GM12878 (cell line): ENCODE measurements at regions not wholly inside any gene's neighbourhood (a gene's known extent, or its start where the extent isn't known, plus 50 kb on each side); places are given as distances from the start of the nearest gene placed in this dataset.

Source experiments
- ATAC-seq: fragments of 200-7000 bp; cut with Tn5 transposase; 3 replicates; pipeline ENCODE4 v1.9.1; 2020; ENCODE audit warnings: mild to moderate bottlenecking, moderate library complexity
- BruUV-seq: library from RNA; stranded (reverse); fragments of 400-500 nt; replicated peaks from 2 replicates; lab custom pipeline; 2021; lab: Mats Ljungman, UMichigan
- CTCF ChIA-PET: fragments of 300-600 bp; sonication (Branson Sonifier 250); formaldehyde crosslinking; extraction: SDS; loops from one replicate; lab custom pipeline; 2021; ENCODE audit warnings: inconsistent platforms; lab: Yijun Ruan, JAX
- POLR2A ChIA-PET: fragments of 350-600 bp; formaldehyde crosslinking; extraction: SDS; loops from one replicate; lab custom pipeline; 2021; ENCODE audit warnings: inconsistent platforms; lab: Charles Lee
- RAD21 ChIA-PET: fragments of 300-600 bp; sonication (Branson Sonifier 250); formaldehyde crosslinking; loops from one replicate; lab custom pipeline; 2023; ENCODE audit warnings: antibody characterized with exemption; ENCODE audit not compliant: unreplicated experiment; lab: Charles Lee
- SMC1A ChIA-PET: fragments of 300-600 bp; sonication (Branson Sonifier 250); formaldehyde crosslinking; loops from one replicate; lab custom pipeline; 2023; ENCODE audit not compliant: unreplicated experiment, uncharacterized antibody; lab: Charles Lee
- DNase-seq: peaks from one replicate; pipeline ENCODE4 v3.0.0-alpha.2; 2011; ENCODE audit warnings: low read depth, low spot score
- FAIRE-seq: peaks from 3 replicates; lab custom pipeline; 2011; peaks lifted over from hg19 to GRCh38; lab: Jason Lieb, UNC
- H2AFZ ChIP-seq: 2 replicates; pipeline ENCODE4 v1.6.0; 2011; ENCODE audit warnings: low read depth, low read length, control low read depth; ENCODE audit not compliant: control insufficient read depth
- H3K27ac ChIP-seq: 2 replicates; pipeline ENCODE4 v1.5.1; 2011; ENCODE audit warnings: control low read depth; ENCODE audit not compliant: control insufficient read depth, insufficient read depth
- H3K27me3 ChIP-seq, 2 experiments: replicated peaks in 1 of 2; 2 replicates each; pipeline versions ENCODE4 v1.6.0 to v1.6.1; 2011; ENCODE audit warnings: low read length in 1 of 2; ENCODE audit not compliant: control insufficient read depth in 2 of 2, insufficient read depth in 2 of 2
- H3K36me3 ChIP-seq, 2 experiments: 2 replicates each; pipeline ENCODE4 v1.5.1; 2011; ENCODE audit warnings: low read length in 1 of 2; ENCODE audit not compliant: control insufficient read depth in 2 of 2, insufficient read depth in 2 of 2
- H3K4me1 ChIP-seq: 2 replicates; pipeline ENCODE4 v1.6.1; 2011; ENCODE audit warnings: mild to moderate bottlenecking, low read length, moderate library complexity, mixed read lengths; ENCODE audit not compliant: control insufficient read depth, insufficient read depth
- H3K4me2 ChIP-seq: 2 replicates; pipeline ENCODE4 v1.6.0; 2011; ENCODE audit warnings: control low read depth; ENCODE audit not compliant: control insufficient read depth, insufficient read depth
- H3K4me3 ChIP-seq: fragments of 200-600 bp; sonication (generic); 2 replicates; pipeline ENCODE4 v1.5.1; 2016
- H3K79me2 ChIP-seq: 2 replicates; pipeline ENCODE4 v1.6.0; 2011; ENCODE audit warnings: low read length; ENCODE audit not compliant: control insufficient read depth, insufficient read depth
- H3K9ac ChIP-seq: 2 replicates; pipeline ENCODE4 v1.8.0; 2011; ENCODE audit warnings: low read length, control low read depth, mixed read lengths; ENCODE audit not compliant: control insufficient read depth, insufficient read depth
- H3K9me3 ChIP-seq: replicated peaks from 3 replicates; pipeline ENCODE4 v1.5.1; 2011; ENCODE audit warnings: mild to moderate bottlenecking, low read length; ENCODE audit not compliant: control insufficient read depth, insufficient read depth
- H4K20me1 ChIP-seq: 2 replicates; pipeline ENCODE4 v1.6.0; 2011; ENCODE audit not compliant: control insufficient read depth, insufficient read depth
- ATF2 ChIP-seq: IDR thresholded peaks from 2 replicates; pipeline ENCODE4 v1.6.1; 2012; ENCODE audit warnings: low read length, inconsistent platforms
- BRCA1 ChIP-seq: IDR thresholded peaks from 2 replicates; pipeline ENCODE4 v1.6.1; 2011; ENCODE audit warnings: low read depth, low read length, improper control_type of control experiment
- CHD4 ChIP-seq: fragments of 200-600 bp; sonication (generic); IDR thresholded peaks from 2 replicates; pipeline ENCODE4 v1.6.1; 2016; ENCODE audit warnings: mild to moderate bottlenecking
- E2F4 ChIP-seq: IDR thresholded peaks from 2 replicates; pipeline ENCODE4 v1.6.1; 2012; ENCODE audit warnings: low read depth, low read length, improper control_type of control experiment
- EGR1 ChIP-seq, 2 experiments: IDR thresholded peaks; 1 replicate in 1 of 2; 2 replicates in 1 of 2; pipeline ENCODE4 v1.6.1; 2011 to 2012; ENCODE audit warnings: low read depth in 2 of 2, low read length in 2 of 2, borderline replicate concordance in 1 of 2, mild to moderate bottlenecking in 1 of 2, moderate library complexity in 1 of 2
- FOXM1 ChIP-seq: IDR thresholded peaks from 2 replicates; pipeline ENCODE4 v1.6.1; 2012; ENCODE audit warnings: low read depth, mild to moderate bottlenecking, inconsistent platforms, low read length, moderate library complexity
- HDAC2 ChIP-seq: fragments of 200-600 bp; sonication (generic); IDR thresholded peaks from 2 replicates; pipeline ENCODE4 v1.6.1; 2017
- KAT2A ChIP-seq: conservative IDR thresholded peaks from 2 replicates; pipeline ENCODE4 v1.6.1; 2011; ENCODE audit warnings: low read depth, low read length; ENCODE audit not compliant: control insufficient read depth
- KDM1A ChIP-seq: fragments of 200-600 bp; sonication (generic); IDR thresholded peaks from 2 replicates; pipeline ENCODE4 v1.6.1; 2016; ENCODE audit warnings: borderline replicate concordance
- MAX ChIP-seq: IDR thresholded peaks from 2 replicates; pipeline ENCODE4 v1.6.1; 2012; ENCODE audit warnings: low read depth, low read length, improper control_type of control experiment
- MTA3 ChIP-seq: IDR thresholded peaks from 2 replicates; pipeline ENCODE4 v1.6.1; 2012; ENCODE audit warnings: low read length, inconsistent platforms, borderline replicate concordance
- NRF1 ChIP-seq: conservative IDR thresholded peaks from 2 replicates; pipeline ENCODE4 v1.6.1; 2011; ENCODE audit warnings: mild to moderate bottlenecking, low read depth, low read length, improper control_type of control experiment
- PAX8 ChIP-seq: fragments of 450-650 bp; IDR thresholded peaks from 2 replicates; pipeline ENCODE4 v1.6.1; 2017; ENCODE audit warnings: mild to moderate bottlenecking, moderate library complexity
- RAD51 ChIP-seq: fragments of 450-650 bp; IDR thresholded peaks from 2 replicates; pipeline ENCODE4 v1.6.1; 2016; ENCODE audit warnings: moderate library complexity, mild to moderate bottlenecking, inconsistent platforms
- RUNX3 ChIP-seq: IDR thresholded peaks from 2 replicates; pipeline ENCODE4 v1.6.1; 2012; ENCODE audit warnings: low read length, inconsistent platforms
- SKIL ChIP-seq: fragments of 450-650 bp; IDR thresholded peaks from 2 replicates; pipeline ENCODE4 v1.6.1; 2017; ENCODE audit warnings: mild to moderate bottlenecking, low read depth, inconsistent platforms; ENCODE audit not compliant: poor library complexity, severe bottlenecking
- TARDBP ChIP-seq: IDR thresholded peaks from 2 replicates; pipeline ENCODE4 v1.6.1; 2016; ENCODE audit warnings: borderline replicate concordance
- YY1 ChIP-seq: IDR thresholded peaks from 2 replicates; pipeline ENCODE4 v1.6.1; 2011; ENCODE audit warnings: low read depth, mild to moderate bottlenecking, low read length
- ZSCAN29 ChIP-seq: fragments of 450-650 bp; IDR thresholded peaks from 2 replicates; pipeline ENCODE4 v1.6.1; 2017; ENCODE audit warnings: mild to moderate bottlenecking, moderate library complexity
- WGBS: methylation state at CpG from one replicate; pipeline ENCODE4 v1.1.6; 2016; ENCODE audit warnings: low lambda C conversion rate; ENCODE audit not compliant: insufficient replicate concordance, insufficient coverage; ENCODE audit errors: missing lambda C conversion rate; 5-methylcytosine and 5-hydroxymethylcytosine counted together
- in situ Hi-C: fragments of 300-500 bp; cut with MboI; formaldehyde crosslinking; loops from 9 replicates; pipeline ENCODE4 v1.14.3; 2018; ENCODE audit warnings: mixed read lengths
- intact Hi-C: fragments of 100-400 bp; cut with micrococcal nuclease; formaldehyde crosslinking; loops from one replicate; pipeline ENCODE4 v1.14.2; 2022; ENCODE audit not compliant: unreplicated experiment

- TF ChIP-seq E2F4 (no peak), SKIL (no peak), CHD4 (no peak), KDM1A (no peak)
These were observed 222.8 kb upstream of the NBEA start (continued) for GRCh38 chr13:34719060-34719875.

- no TSS peak for BruUV-seq
- ChIA-PET CTCF (interaction anchor here (1.1 kb wide), 1 partner anchor 18 kb away, joined by 3 read pairs; no protein-coding TSS in a partner anchor), POLR2A (no interaction called here), SMC1A (no interaction called here), RAD21 (no interaction called here)
- Histone ChIP-seq H2AFZ (no peak overlapping the region), H3K27me3 (no peaks in the 10 kb centered on the region), H3K9me3 (no peaks in the 10 kb centered on the region), H3K4me3 (no peak overlapping the region), H3K27ac (no peak overlapping the region), H3K4me1 (no peaks in the 10 kb centered on the region), H3K79me2 (no peaks in the 10 kb centered on the region), H3K36me3 (no peaks in the 10 kb centered on the region), H3K9ac (no peak overlapping the region), H4K20me1 (no peaks in the 10 kb centered on the region), H3K4me2 (no peak overlapping the region)
- intact Hi-C loops (no loop called here), in situ Hi-C loops (no loop called here)
- no peak for DNase-seq
- WGBS = 5% methylated on average over 2 of the region's 2 CpGs
- no peak for FAIRE-seq
- no peak for ATAC-seq
- TF ChIP-seq FOXM1 (no peak), KAT2A (no peak), MAX (no peak), YY1 (no peak), RUNX3 (no peak), ZSCAN29 (no peak), BRCA1 (no peak), PAX8 (no peak), NRF1 (no peak), ATF2 (no peak), E2F4 (no peak), RAD51 (no peak), HDAC2 (no peak), EGR1 (IDR thresholded peaks at IDR 0.05; ENCODE audit: borderline replicate concordance in 1 of 2, low read depth in 2 of 2, low read length in 2 of 2) (no peak), TARDBP (no peak), MTA3 (no peak)
These were observed 221.5 kb upstream of the NBEA start for GRCh38 chr13:34720618-34721017.
